Colonic mucosa (tissue), 4 donors: ENCODE measurements at regions not wholly inside any gene's neighbourhood (a gene's known extent, or its start where the extent isn't known, plus 50 kb on each side); places are given as distances from the start of the nearest gene placed in this dataset.
A peak's percentile ranks its signal among the peaks of the same experiment; 100 is the strongest.

ENCODE experiments used
- DNase-seq: peaks from one replicate; pipeline ENCODE4 v3.0.0-alpha.2; 2020
- H3K27ac ChIP-seq: fragments of 200-600 bp; one replicate; pipeline ENCODE4 v1.8.0; 2021
- H3K27me3 ChIP-seq: fragments of 200-600 bp; one replicate; pipeline ENCODE4 v1.8.0; 2021
- H3K36me3 ChIP-seq: fragments of 200-600 bp; one replicate; pipeline ENCODE4 v1.8.0; 2021
- H3K4me1 ChIP-seq: fragments of 200-600 bp; one replicate; pipeline ENCODE4 v1.8.0; 2021; ENCODE audit warnings: mild to moderate bottlenecking
- H3K4me3 ChIP-seq: fragments of 200-600 bp; one replicate; pipeline ENCODE4 v1.8.0; 2021
- H3K9ac ChIP-seq, 2 donors: one replicate each; pipeline ENCODE4 v1.7.0; 2013; ENCODE audit warnings: control low read depth in 2 of 2, low read depth in 2 of 2, low read length in 2 of 2
- H3K9me3 ChIP-seq: fragments of 200-600 bp; one replicate; pipeline ENCODE4 v1.8.0; 2021
- CTCF ChIP-seq: fragments of 200-600 bp; IDR thresholded peaks from one replicate; pipeline ENCODE4 v1.8.0; 2022; ENCODE audit warnings: antibody characterized with exemption, mild to moderate bottlenecking
- intact Hi-C: fragments of 100-400 bp; cut with DNase I; formaldehyde crosslinking; loops from one replicate; pipeline ENCODE4 v1.14.1; 2022
- donor health status: healthy.
- donor health status: DM: no; HTN: no; CAD: no.
- donor health status: DM: no; HTN: no; CAD: no.

- intact Hi-C loops: no loop called here
- Histone ChIP-seq H3K9ac (no peak overlapping the region), H3K27ac (no peak overlapping the region), H3K4me1 (no peaks in the 10 kb centered on the region), H3K27me3 (no peaks in the 10 kb centered on the region), H3K4me3 (no peak overlapping the region), H3K36me3 (no peaks in the 10 kb centered on the region), H3K9me3 (no peaks in the 10 kb centered on the region)
- DNase-seq: no peak
- no peak for TF ChIP-seq CTCF
Measured at GRCh38 chr6:25103603-25104002, 167.8 kb upstream of the RIPOR2 start.

DNA sequence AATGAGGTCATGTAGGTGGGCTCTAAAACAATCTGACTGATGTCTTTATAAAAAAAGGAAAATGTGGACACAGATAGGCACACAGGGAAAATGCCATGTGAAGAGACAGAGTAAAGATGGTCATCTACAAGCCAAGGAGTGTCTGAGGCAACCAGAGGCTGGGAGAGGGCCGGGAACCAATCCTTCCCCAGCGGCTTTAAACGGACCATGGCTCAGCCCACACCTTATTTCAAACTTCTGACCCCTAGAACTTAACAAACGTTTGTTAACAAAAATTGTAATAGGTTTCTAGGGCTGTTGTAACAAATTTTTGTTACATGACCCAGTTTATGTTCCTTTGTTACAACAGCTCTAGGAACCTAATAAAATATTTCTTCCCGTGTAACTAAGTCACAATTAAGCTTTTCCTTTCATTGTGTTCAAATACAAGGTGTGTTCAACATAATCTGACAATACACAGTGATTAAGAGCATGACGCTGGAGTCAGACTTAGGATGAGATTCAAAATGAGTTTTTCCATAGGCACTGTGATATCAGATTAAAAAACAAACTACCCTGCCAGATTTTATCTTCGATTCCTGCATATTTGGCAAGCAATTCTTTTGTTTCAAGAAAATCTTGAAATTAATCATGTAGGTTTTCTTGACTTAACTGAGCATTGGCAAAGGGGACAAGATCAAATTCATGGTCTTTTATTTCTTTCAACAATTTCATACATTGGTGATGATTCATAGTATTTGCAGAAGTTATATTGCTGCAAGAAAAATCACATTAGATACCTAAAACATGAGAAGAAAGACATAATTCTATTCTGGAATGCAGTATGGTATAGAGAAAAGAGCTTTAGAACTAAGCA is 169.5 kb upstream of the RIPOR2 start:
- no peaks in the 10 kb centered on the region for H3K36me3 ChIP-seq
- no peaks in the 10 kb centered on the region for H3K4me1 ChIP-seq
- DNase-seq: no peak
- no peak overlapping the region for H3K27ac ChIP-seq
- intact Hi-C loops: no loop called here
- H3K9me3 ChIP-seq: no peaks in the 10 kb centered on the region
- H3K4me3 ChIP-seq: no peak overlapping the region
- TF ChIP-seq CTCF: no peak
- H3K27me3 ChIP-seq: no peaks in the 10 kb centered on the region
- no peak overlapping the region for H3K9ac ChIP-seq

DNA sequence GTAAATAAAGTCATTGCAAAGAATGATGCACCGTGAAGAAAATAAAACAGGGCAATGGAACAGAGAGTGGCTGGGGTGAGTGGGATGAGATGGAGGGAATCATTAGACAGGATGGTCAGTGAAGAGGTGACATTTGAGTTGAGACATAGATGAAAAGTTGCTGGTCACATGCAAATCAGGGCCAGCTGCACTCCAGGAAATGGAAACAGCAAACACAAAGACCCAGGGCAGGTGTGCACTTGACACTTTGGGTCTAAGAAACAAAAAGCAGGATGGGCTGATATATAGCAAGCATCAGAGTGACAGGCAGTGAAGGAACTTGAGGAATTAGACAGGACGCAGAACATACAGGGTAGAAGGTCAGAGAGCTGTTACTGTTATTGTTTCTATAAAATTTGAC is 171.5 kb upstream of the RIPOR2 start:
- H3K9ac ChIP-seq: no peak overlapping the region
- intact Hi-C loops: no loop called here
- no peaks in the 10 kb centered on the region for H3K9me3 ChIP-seq
- DNase-seq: no peak
- no peaks in the 10 kb centered on the region for H3K36me3 ChIP-seq
- no peak for TF ChIP-seq CTCF
- H3K27me3 ChIP-seq: no peaks in the 10 kb centered on the region
- H3K4me3 ChIP-seq: no peak overlapping the region
- no peak overlapping the region for H3K27ac ChIP-seq
- no peaks in the 10 kb centered on the region for H3K4me1 ChIP-seq

DNA sequence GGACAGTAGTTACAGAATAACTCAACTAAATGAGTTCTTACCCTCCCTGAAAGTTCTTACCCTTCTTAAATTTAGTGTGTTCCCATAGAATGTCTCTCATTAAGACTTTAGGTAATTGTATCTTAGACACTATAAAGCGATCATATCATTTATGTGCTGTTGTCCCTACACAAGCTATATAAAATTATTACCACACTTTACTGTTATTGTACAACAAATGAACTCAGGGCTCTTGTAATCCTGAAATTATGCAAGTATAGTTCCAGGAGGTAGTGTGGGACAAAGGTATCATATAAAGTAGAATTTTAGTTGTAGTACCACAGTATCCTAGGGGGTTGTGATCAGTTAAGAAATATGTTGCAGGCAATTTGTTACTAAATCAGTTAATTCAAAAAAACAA is 167.4 kb upstream of the CARMIL1 start:
- DNase-seq: no peak
- no peak for TF ChIP-seq CTCF
- Histone ChIP-seq H3K9me3 (no peaks in the 10 kb centered on the region), H3K9ac (no peak overlapping the region), H3K27me3 (no peaks in the 10 kb centered on the region), H3K4me1 (no peaks in the 10 kb centered on the region), H3K36me3 (no peaks in the 10 kb centered on the region), H3K27ac (no peak overlapping the region), H3K4me3 (no peak overlapping the region)
- intact Hi-C loops: no loop called here

DNA sequence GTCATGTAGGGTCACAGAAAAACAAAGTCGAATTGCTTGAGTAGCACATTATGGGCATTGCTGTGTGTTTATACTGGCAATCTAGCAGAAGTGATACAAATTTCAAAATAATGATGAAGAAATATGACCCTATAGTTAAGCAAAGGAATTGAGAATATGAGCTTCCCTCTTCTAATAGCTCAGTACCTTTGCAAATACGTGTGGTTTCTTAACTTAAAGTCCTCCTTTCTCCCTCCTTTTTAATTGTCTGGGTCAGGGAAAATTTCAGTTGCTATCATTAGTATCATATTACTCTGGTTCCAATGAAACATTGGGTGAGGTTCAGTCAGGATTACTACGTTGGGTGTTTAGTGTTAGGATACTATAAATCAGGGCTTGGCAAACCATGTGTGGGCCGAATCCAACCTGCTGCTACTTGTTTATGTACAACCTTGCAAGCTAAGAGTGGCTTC is 166.8 kb upstream of the CARMIL1 start:
- no peaks in the 10 kb centered on the region for H3K4me1 ChIP-seq
- intact Hi-C loops: no loop called here
- H3K9ac ChIP-seq: peak overlapping the region in 1 of 2 donors; percentile 1
- H3K36me3 ChIP-seq: no peaks in the 10 kb centered on the region
- no peak for DNase-seq
- no peak overlapping the region for H3K27ac ChIP-seq
- TF ChIP-seq CTCF: no peak
- H3K27me3 ChIP-seq: no peaks in the 10 kb centered on the region
- no peaks in the 10 kb centered on the region for H3K9me3 ChIP-seq
- H3K4me3 ChIP-seq: no peak overlapping the region
